OCI-LY7 (cell line): ENCODE measurements at regions not wholly inside any gene's neighbourhood (a gene's known extent, or its start where the extent isn't known, plus 50 kb on each side); places are given as distances from the start of the nearest gene placed in this dataset.

Source experiments
- CTCF ChIP-seq: fragments of 200-600 bp; sonication (generic); conservative IDR thresholded peaks from 2 replicates; pipeline ENCODE4 v1.5.1; 2014; ENCODE audit warnings: mild to moderate bottlenecking, antibody characterized with exemption, low read length, moderate library complexity, mixed read lengths
- EZH2phosphoT487 ChIP-seq: fragments of 200-600 bp; sonication (generic); IDR thresholded peaks from 2 replicates; pipeline ENCODE4 v1.6.1; 2018; ENCODE audit warnings: low read depth, borderline replicate concordance, mild to moderate bottlenecking, mixed run types, antibody characterized with exemption, low read length, moderate library complexity, mixed read lengths

- TF ChIP-seq CTCF: no peak
- TF ChIP-seq EZH2phosphoT487: no peak
Observed at GRCh38 chr5:14935341-14935740, 63.8 kb upstream of the ANKH start.
